ENCODE measurements at regions not wholly inside any gene's neighbourhood (a gene's known extent, or its start where the extent isn't known, plus 50 kb on each side); places are given as distances from the start of the nearest gene placed in this dataset.

DNA sequence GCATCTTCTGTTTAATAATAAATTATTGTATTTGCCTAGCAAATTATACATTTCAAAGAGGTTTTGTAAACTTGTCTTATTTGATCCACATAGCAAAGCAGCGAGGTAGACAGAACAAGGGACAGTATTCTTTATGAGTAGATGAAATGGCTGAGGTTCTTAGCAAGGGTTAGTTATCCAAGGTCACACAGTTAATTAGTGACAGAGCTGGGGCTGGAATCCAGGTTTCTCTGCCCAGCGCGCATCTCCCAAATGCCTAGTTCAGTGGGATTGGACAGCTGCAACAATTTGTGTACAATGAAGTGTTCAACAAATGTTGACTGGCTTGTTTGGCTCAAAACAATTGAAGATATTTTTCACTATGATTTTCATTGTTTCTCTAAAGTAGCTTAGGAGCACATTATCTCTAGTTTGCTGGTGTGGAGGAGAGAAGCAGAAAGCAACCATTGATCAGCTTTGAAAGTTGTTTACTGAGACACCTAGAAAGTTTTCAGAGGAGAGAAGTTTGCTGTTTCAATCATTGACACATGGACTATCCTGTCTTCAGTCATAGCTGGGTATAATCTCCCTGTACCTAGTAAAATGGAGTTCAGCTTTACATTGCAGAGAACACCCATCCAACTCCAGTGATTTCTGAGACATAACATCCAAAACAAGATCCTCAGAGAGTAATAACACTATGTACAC, 270.6 kb downstream of the FAT3 start:
- Histone ChIP-seq H4K20me1 (ENCODE audit: control insufficient read depth, extremely low read depth, insufficient read depth, low read length) (no peaks in the 10 kb centered on the region), H3K4me2 (ENCODE audit: control insufficient read depth, extremely low read depth, insufficient read depth, low read depth, low read length) (no peak overlapping the region), H3K27ac (ENCODE audit: control insufficient read depth, insufficient read depth, low read length) (no peak overlapping the region), H2AFZ (ENCODE audit: control insufficient read depth, low read length) (no peak overlapping the region), H3K9me1 (ENCODE audit: control insufficient read depth, extremely low read depth, insufficient read depth, low read length) (no peaks in the 10 kb centered on the region), H3K4me1 (ENCODE audit: control insufficient read depth, extremely low read depth, insufficient read depth, low read length) (no peaks in the 10 kb centered on the region), H3K9me3 (ENCODE audit: control insufficient read depth, low read depth, low read length) (no peaks in the 10 kb centered on the region), H3K36me3 (ENCODE audit: control insufficient read depth in 2 of 2, extremely low read depth in 1 of 2, insufficient read depth in 2 of 2, low read length in 2 of 2) (no peaks in the 10 kb centered on the region), H3K9ac (ENCODE audit: control insufficient read depth, extremely low read depth, insufficient read depth, low read length) (no peak overlapping the region), H3K27me3 (ENCODE audit: control insufficient read depth, extremely low read depth, insufficient read depth, low read length) (no peaks in the 10 kb centered on the region), H3K79me2 (ENCODE audit: control insufficient read depth, insufficient read depth, low read length) (no peaks in the 10 kb centered on the region), H3K4me3 (ENCODE audit: control insufficient read depth in 2 of 3, extremely low read depth in 1 of 3, insufficient read depth in 2 of 3, low read depth in 1 of 3, low read length in 3 of 3) (no peak overlapping the region)
- FAIRE-seq (no peak), DNase-seq (ENCODE audit: low read depth, low spot score) (no peak)
- dilution Hi-C loops (cut with MboI; ENCODE audit: extremely low pct_ligation_motif_present, low sequenced_read_pairs) = no loop called here
- TF ChIP-seq, protein P1, sequence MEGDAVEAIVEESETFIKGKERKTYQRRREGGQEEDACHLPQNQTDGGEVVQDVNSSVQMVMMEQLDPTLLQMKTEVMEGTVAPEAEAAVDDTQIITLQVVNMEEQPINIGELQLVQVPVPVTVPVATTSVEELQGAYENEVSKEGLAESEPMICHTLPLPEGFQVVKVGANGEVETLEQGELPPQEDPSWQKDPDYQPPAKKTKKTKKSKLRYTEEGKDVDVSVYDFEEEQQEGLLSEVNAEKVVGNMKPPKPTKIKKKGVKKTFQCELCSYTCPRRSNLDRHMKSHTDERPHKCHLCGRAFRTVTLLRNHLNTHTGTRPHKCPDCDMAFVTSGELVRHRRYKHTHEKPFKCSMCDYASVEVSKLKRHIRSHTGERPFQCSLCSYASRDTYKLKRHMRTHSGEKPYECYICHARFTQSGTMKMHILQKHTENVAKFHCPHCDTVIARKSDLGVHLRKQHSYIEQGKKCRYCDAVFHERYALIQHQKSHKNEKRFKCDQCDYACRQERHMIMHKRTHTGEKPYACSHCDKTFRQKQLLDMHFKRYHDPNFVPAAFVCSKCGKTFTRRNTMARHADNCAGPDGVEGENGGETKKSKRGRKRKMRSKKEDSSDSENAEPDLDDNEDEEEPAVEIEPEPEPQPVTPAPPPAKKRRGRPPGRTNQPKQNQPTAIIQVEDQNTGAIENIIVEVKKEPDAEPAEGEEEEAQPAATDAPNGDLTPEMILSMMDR (optimal IDR thresholded peaks at IDR 0.05 in 1 of 3, IDR thresholded peaks at IDR 0.05 in 1 of 3, conservative IDR thresholded peaks at IDR 0.05 in 1 of 3; ENCODE audit: extremely low read depth in 1 of 3, insufficient read depth in 2 of 3, low read length in 3 of 3) = no peak
- TF ChIP-seq EZH2 (IDR thresholded peaks at IDR 0.05; ENCODE audit: low read length) = no peak

DNA sequence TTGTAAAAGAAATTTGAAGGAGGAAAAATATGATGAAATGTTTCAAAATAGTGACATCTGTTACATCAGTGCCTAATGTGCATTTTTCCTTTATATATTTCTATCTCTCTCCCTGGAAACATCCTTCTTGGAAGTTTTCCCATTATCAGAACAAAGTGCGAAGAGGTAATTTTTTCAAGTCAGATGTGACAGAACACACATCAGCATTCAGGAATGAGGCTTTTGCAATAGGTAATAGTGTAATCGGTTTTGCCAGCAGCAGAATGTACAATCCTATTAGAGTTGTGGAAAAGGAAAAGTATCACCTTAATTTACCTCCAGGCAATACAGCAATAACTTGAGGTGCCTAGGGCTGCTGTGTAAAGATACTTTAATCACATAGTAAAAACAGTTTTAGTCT, 275.8 kb downstream of the FAT3 start:
- TF ChIP-seq, protein P1 (optimal IDR thresholded peaks at IDR 0.05 in 1 of 3, IDR thresholded peaks at IDR 0.05 in 1 of 3, conservative IDR thresholded peaks at IDR 0.05 in 1 of 3; ENCODE audit: extremely low read depth in 1 of 3, insufficient read depth in 2 of 3, low read length in 3 of 3) = no peak
- no peak for TF ChIP-seq EZH2 (IDR thresholded peaks at IDR 0.05; ENCODE audit: low read length)
- Histone ChIP-seq H3K4me3 (ENCODE audit: control insufficient read depth in 2 of 3, extremely low read depth in 1 of 3, insufficient read depth in 2 of 3, low read depth in 1 of 3, low read length in 3 of 3) (no peak overlapping the region), H3K36me3 (ENCODE audit: control insufficient read depth in 2 of 2, extremely low read depth in 1 of 2, insufficient read depth in 2 of 2, low read length in 2 of 2) (no peaks in the 10 kb centered on the region), H3K27ac (ENCODE audit: control insufficient read depth, insufficient read depth, low read length) (no peak overlapping the region), H3K9me3 (ENCODE audit: control insufficient read depth, low read depth, low read length) (no peaks in the 10 kb centered on the region), H4K20me1 (ENCODE audit: control insufficient read depth, extremely low read depth, insufficient read depth, low read length) (no peaks in the 10 kb centered on the region), H3K79me2 (ENCODE audit: control insufficient read depth, insufficient read depth, low read length) (no peaks in the 10 kb centered on the region), H3K4me1 (ENCODE audit: control insufficient read depth, extremely low read depth, insufficient read depth, low read length) (no peaks in the 10 kb centered on the region), H3K4me2 (ENCODE audit: control insufficient read depth, extremely low read depth, insufficient read depth, low read depth, low read length) (no peak overlapping the region), H3K9me1 (ENCODE audit: control insufficient read depth, extremely low read depth, insufficient read depth, low read length) (no peaks in the 10 kb centered on the region), H3K9ac (ENCODE audit: control insufficient read depth, extremely low read depth, insufficient read depth, low read length) (no peak overlapping the region), H2AFZ (ENCODE audit: control insufficient read depth, low read length) (no peak overlapping the region), H3K27me3 (ENCODE audit: control insufficient read depth, extremely low read depth, insufficient read depth, low read length) (no peaks in the 10 kb centered on the region)
- peak; percentile 1 for DNase-seq (ENCODE audit: low read depth, low spot score)
- FAIRE-seq = peak; percentile 34
- dilution Hi-C loops (cut with MboI; ENCODE audit: extremely low pct_ligation_motif_present, low sequenced_read_pairs) = no loop called here

All from keratinocyte (primary cell).